GM18909 (cell line): ENCODE measurements at regions not wholly inside any gene's neighbourhood (a gene's known extent, or its start where the extent isn't known, plus 50 kb on each side); places are given as distances from the start of the nearest gene placed in this dataset.
"Not testable (repeated sequence)": the region's sequence is repeated elsewhere in the genome, so short reads cannot be mapped to it uniquely, and the experiment has no call there.

ENCODE experiments used
- ATAC-seq: cut with Tn5 transposase; IDR thresholded peaks from one replicate; pipeline ENCODE4 v1.9.1; 2021; ENCODE audit warnings: mild to moderate bottlenecking; ENCODE audit not compliant: unreplicated experiment, poor library complexity

DNA sequence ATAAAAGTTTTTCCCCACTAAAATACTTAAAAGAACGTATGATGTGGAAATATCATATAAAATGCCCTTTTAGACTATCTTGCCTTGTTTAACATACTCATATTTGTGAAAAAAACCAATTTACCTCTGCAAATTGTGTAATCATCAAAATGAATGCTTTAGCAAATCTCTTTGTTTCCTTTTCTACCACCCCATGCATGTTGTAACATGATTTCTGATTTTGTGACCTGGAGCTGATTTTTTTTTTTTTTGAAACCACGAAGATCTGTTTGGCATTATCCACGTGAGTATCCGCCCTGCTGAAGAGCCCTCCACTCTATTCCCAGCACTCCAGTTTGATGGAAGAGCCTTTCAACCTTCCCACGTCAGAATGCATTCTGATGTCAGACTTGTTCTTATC lies 245.8 kb upstream of the NBEA start:
- no peak for ATAC-seq

DNA sequence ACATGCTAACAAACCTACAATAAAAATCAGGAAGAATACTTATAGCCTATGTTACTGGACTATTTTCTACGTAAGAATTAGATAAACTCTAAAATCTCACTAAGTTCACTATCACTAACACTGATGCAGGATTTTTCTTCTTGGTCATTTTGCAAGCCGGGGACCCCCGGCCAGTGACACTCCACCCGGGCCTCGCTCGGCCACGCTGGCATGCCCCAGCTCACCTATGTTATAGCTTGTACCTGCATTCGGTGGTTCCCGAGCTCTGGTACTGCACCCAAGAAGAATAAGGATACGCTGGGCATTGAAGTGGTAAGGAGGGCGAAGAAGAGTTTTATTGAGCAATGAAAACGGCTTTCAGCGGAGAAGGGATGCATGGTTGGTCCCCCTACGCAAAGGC lies 245.3 kb upstream of the NBEA start:
- no peak for ATAC-seq

DNA sequence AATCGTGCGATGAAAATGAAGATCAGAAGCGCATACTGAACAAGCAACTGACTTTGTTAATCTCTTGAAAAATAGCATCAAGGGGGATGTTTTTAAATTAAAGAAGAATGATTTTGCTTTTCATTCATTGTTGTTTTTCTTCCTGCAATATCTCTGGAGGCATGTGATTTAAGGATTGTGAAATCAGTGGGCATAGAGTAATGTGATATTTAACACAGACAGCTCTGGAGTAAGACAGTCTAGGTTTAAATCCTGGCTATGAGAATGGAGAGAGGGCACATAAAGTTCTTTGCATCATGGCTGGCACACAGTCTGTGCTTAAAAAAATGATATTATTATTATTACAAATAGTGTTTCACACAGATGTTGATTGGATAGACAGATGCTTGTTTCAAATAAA lies 243.1 kb upstream of the NBEA start:
- no peak for ATAC-seq

DNA sequence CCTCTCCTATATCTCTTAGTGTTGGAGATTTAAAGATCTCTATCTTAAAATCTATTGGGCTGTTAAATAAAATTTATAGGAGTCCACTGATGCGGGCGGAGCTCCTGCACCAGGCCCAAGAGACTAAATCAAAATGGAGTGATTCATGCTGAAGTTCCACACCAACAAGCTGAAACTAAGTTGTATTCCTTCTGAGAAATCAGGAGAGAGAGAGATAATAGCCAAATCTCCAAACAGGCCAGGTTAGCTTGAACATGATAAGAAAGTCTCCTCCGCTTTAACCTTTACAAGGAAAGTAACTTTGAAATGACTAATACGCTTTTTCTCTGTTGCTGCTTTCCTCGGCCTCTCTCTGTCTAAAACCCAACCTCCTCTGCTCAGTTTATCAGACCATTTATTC lies 241.9 kb upstream of the NBEA start:
- ATAC-seq: no peak

DNA sequence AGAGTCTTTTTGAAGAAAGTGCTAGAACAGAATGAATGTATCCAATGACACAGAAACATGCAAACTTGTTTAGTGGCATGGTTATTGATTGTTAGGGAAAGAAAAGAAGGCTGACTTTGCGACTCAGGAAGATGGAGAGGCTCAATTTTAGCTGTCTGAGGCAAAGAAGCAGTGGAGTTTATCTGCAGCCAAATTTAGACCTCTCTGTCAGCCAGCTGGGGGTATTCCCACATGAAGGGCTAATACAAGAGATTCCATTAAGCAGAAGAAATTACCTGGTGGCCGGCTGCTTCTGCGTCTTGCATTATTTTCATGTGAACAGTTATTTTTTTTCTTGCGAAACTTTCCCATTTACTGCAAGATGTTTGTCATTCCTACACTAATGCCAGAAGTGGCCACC lies 240.2 kb upstream of the NBEA start:
- ATAC-seq: no peak

DNA sequence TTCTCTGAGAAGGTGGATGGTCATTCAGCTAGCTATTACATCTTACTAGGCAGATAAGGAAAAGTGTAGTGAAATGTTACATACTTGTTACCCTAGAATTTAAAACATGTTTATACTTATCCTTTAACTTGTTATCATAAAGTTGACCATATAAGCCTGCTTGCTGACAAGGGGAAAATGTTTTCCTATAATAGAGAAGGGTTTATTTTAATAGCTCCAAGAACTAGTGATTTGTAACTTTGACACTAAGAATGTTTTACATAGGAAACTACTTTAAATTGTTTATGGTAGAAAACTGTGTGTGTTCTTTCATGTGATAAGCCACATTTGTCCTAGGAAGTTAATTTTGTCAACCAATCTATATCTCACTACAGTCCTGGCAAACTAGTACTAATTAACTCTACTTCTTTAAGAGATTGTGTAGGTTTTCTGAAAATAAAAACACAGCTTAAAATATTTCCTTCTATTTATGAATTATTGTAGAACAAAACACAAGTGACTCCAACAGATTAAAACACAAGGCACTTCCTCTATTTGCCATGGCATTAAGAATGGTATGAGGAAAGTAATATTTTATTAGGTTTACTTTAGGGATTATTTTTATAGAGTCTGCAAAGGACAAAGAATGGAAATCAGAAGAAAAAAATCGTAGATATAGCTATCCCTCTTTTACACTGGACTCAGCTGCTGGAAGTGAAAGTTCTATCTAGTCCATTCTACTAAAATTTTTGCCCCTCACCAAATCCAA lies 233.3 kb upstream of the NBEA start:
- ATAC-seq: no peak

DNA sequence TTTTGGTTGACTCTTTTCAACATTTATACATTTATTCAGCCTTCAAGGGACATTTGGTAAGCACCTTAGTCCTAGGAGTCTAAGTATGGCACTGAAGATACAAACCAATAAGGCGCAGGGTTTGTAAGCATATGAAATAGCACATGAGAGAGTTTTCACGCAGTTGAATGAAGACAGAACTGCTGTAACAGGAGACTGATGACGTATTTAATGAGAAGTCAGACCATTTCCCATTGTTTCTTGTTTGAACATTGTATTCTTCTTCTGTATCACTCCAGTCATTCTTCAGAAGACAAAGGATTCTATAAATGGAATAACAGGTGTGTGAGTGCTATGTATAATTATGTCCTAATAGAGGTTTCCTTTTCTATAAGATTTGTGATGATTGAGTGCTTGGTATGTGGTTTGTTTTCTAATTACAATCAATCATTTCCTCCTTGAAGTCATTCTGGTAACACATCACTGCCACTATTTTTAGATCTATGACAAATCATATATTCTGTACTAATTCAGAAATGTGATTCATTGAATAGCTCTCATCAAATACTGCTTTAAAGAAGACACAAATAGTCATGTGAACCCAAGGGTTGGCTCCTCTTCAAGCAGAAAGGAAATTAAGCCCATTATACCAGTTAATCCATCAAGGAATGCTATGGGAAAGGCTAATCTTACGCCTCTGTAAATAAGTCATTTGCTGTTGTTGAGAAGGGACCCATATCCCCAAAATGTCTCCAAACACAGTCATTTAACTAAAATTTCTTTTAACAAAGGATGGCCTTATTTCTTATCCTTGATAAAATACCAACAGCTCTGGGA lies 222.8 kb upstream of the NBEA start:
- ATAC-seq: no peak

DNA sequence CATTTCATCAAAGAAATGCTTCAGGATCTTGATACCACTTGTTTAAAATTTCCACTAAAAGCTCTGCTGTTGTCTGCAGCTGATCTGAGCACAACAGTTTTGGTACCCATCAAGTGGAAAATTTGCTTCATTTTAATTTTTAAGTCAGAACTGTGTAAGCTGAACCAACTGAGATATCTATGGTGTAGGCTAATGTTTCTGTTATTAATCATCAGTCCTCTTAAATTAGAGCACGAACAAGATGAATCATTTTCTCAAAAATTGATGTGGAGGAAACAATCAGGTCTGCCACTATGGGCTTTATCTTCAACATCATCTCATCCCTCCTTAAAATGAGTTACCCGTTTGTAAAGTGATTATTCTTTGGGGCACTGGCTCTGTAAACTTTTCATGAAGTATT lies 221.5 kb upstream of the NBEA start:
- no peak for ATAC-seq

DNA sequence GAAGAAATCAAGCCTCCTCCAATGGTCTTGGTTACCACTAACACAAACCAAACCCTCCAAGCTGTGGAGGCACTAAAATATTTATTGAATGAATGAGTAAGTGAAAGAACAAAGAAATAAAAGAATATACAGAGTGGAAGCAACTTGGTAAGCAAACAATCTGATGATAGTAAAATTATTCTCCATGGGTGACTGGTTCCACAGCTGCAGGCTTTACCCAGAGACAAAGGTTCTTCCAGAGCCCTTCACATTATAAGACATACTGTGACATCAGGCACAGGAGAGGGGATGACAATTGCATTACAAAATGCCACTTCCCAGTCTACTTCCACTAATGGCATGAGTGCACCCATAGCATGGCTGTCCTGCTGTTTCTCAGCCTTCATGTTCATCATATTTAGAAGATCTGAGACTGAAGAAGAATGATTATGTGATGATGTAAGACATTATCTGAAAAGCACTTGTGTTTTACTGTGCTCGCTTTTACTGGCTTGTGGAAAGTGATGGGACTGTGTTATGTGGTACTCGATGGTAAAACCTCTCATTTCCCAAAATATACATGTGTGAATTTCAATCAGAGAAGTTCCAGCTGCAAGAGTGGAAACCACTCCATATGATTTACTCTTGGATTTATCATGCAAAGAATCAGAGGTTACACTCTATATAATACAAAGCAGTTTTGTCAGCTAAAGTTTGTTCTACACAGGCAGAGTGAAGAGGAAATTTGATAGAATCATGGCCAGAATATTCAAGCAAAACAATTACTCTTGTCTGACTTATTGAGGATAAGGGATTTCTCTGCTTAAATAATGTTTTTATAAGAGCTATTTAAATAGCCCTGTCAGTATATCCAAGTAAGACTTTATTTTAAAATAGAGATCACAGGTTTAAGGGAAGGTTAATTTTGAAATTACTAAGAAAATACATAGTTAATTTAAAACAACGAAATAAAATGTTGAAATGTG lies 220.2 kb upstream of the NBEA start:
- ATAC-seq: no peak

DNA sequence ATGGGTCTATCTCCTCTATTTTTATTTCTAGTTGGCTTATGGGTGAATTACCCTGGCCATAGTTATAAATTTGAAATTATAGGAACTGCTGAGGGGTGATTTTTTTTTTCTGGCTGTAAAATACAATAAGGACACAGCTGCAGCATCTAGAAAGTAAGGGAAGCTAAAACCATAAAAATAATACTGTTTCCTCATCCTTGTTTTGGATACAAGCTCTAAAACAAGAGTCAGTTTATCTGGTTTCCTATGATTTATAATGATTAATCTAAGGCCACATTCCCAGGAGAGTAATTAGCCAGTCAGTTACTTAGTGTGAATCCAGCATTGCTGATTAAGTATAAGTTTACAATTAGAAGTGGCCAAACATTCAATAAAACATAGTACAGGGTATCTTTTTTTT lies 219.1 kb upstream of the NBEA start:
- ATAC-seq: no peak

DNA sequence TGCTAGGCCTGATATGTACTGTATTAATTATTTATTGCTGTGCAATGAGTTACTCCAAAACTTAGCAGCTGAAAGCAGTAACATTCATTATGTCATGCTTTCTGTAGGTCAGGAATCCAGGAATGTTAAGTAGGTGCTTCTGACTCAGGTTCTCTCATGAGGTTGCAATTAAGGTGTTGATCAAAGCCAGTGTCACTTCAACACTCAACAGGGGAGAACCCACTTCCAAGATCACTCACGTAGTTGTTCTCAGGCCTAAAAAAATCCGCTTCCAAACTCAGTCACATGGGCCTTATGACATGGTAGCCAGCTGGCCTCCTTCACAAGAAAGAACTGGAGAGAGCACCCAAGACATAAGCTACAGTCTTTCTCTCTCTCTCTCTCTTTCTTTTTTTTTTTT lies 211.1 kb upstream of the NBEA start:
- ATAC-seq: no peak

DNA sequence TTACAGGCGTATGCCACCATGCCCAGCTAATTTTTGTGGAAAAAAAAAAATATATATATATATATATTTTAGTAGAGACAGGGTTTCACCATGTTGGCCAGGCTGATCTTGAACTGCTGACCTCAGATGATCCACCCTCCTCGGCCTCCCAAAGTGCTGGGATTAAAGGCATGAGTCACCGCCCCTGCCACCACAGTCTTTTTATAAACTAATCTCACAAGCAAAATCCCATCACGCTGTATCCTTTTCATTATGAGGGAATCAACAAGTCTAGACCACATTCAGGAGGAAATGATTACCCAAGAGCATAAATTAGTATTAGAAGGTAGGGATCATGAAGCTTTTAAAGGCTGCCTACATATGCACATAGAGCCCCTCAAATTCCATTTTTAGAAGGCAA lies 210.6 kb upstream of the NBEA start:
- no peak for ATAC-seq

GRCh38 chr13:34733721-34734120 lies 208.3 kb upstream of the NBEA start:
- ATAC-seq: no peak

GRCh38 chr13:34734932-34735331 lies 207.1 kb upstream of the NBEA start:
- no peak for ATAC-seq

GRCh38 chr13:34738254-34738992 lies 203.6 kb upstream of the NBEA start:
- ATAC-seq: no peak

GRCh38 chr13:34747056-34747455 lies 195.0 kb upstream of the NBEA start:
- ATAC-seq: not testable (repeated sequence)

- no peak for ATAC-seq
Observed at GRCh38 chr13:34747507-34747906, 194.6 kb upstream of the NBEA start.

DNA sequence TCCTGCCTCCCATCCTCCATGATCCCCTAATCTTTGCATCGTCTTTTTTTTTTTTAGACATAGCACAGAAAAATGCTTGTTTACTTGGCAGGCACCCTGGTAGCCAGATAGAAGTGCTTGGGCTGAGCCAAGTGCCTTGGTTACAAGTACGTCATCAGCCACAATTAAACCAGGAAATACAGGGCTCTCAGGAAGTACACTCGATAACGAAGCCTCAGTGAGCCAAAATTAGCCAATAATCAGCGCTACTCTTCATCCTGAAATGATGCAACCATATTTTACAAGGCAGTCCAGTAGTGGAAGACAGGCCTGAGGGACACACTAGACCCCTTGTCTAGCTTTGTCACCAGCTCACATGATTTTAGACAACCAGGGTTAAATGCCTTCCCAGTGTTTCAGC lies 194.0 kb upstream of the NBEA start:
- no peak for ATAC-seq

GRCh38 chr13:34748596-34748995 lies 193.5 kb upstream of the NBEA start:
- ATAC-seq: peak; percentile 57

DNA sequence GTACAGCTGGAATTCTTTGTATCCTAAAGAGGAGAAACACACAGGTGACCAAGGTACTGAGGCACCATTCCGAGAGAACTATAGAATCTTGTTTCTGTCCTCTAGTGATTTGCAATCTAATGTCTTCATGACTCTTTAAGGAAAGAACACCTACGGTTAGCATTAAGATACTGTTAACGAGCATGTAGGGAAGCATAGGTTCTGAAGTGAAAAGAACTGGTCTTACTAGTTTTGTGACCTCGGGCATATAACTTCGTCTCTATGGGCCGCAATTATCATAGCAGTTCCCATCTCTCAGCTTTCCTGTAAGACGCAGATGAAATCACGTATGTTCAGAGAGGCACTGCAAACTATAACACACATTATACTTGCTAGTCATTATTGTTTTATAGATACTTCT lies 193.0 kb upstream of the NBEA start:
- no peak for ATAC-seq
